GM18951 (cell line): ENCODE measurements at regions not wholly inside any gene's neighbourhood (a gene's known extent, or its start where the extent isn't known, plus 50 kb on each side); places are given as distances from the start of the nearest gene placed in this dataset.

Experiments used
- POLR2A ChIP-seq: IDR thresholded peaks from 4 replicates; pipeline ENCODE4 v1.6.1; 2011; ENCODE audit warnings: mild to moderate bottlenecking; ENCODE audit not compliant: insufficient read length, insufficient read depth; ENCODE audit errors: extremely low read depth
- in situ Hi-C: fragments of 300-500 bp; cut with MboI; formaldehyde crosslinking; loops from one replicate; pipeline ENCODE4 v1.12.0; 2022; ENCODE audit warnings: low sequenced_read_pairs, mixed read lengths, inconsistent platforms; ENCODE audit not compliant: unreplicated experiment

DNA sequence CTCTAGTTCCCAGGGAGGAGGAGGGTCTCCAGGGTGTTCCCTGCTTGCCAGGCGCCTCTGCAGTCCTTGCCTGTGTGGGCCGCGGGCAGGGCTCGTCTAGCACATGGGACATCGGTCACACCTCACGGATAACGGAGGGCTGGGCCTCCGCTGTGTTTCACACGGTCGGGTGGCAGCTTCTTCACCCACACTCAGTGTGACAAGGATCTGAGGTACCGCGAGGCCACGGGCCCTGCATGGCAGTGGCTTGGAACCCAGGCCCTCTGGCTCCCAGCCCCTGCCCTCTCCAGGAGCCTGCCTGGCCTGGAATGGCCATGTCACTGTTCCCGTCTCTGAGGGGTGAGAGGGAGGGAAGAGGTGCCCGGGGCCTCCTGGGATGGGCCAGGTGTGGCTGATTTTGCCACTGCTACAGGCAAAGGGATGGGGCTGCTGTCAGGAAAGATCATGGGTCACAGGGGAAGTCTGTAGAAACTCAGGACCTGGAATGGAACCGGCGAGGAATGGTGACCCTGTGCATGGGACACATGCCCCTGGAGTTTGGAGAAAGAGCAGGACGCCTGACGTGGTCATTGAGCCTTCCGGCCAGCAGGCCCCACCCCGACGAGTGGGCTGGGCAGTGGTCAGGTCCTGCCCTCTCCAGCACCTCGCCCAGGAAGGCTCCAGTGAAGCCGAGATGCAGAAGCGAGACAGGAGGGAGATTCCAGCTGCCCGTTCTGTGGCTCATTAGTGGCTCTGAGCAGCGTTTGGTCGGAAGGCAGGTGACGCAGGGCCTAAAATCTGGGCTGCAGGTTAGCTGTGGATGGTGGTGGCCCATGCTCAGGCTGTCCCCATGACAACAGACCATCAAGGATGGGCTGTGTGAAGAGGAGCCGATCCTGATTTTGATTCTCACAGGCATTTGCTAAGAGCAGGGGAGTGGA, 76.5 kb upstream of the GSE1 start:
- in situ Hi-C loops = no loop called here
- TF ChIP-seq POLR2A = no peak

DNA sequence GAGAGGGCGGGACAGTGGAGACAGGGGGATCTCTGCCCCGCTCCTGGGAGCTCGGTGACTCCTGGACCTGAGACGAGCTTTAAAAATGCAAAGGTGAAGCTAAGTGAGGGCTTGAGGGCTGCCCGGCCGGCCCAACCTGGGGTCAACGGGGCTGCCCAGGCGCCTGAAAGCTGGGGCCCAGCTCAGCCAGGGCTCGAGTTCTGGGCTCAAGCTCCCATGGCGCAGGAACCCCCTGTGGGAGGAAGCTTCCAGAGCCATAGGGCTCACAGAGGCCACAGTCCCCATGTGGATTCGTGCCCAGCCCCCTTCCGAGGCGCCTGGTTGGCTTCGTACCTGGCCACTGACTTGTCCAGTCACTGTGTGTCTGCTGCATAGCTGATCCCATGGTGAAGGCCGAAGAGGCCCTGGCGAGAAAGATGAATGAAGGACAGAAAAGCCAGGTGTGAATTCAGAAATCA, 75.8 kb upstream of the GSE1 start:
- in situ Hi-C loops = no loop called here
- TF ChIP-seq POLR2A = no peak

DNA sequence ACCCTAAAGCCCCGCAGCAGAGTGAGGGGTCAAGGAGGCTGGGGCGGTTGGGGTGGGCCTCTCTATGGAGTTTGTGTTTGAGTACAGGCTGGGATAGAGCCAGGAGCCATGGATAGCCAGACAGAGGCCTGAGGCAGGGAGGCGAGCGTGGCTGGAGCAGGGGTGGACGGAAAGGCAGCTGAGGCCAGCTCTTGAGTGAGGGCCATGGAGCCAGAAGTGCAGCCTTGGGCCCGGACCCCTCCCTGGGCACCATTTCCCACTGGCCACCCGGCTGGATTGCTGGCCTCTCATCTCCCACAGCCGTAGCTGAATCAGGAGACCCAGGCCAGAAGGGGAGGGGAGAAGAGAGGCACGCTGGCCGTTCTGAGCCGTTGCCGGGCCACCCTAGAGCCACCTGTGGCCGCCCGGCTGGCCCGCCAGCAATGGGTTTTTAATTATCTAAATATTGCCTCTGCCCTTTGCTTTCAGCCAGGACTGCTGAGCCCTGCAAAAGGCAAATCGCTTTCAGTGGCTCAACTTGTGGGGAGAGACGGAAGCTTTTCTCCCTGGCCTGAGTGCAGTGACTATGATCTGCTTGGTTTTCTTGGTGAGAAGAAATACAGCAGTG, 75.2 kb upstream of the GSE1 start:
- no peak for TF ChIP-seq POLR2A
- in situ Hi-C loops = no loop called here

DNA sequence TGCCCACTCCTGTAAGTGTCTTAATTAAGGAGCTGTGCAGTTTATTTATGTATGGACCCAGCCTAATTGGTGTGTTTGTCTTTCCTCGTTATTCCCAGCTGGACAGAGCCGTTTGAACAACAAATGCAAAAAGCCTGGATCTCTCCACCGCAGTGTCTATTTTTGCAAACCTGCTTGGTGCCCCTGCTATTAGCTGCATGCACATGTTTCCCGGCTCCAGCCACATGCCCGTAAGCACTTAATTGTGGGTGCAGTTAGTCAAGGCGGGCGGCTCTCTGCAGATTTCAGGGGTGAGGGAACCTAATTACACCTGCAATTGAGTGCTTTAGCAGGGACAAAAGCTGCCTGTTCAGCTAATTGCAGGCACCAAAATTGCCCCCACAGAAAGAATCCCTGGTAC, 74.0 kb upstream of the GSE1 start:
- in situ Hi-C loops = no loop called here
- no peak for TF ChIP-seq POLR2A

DNA sequence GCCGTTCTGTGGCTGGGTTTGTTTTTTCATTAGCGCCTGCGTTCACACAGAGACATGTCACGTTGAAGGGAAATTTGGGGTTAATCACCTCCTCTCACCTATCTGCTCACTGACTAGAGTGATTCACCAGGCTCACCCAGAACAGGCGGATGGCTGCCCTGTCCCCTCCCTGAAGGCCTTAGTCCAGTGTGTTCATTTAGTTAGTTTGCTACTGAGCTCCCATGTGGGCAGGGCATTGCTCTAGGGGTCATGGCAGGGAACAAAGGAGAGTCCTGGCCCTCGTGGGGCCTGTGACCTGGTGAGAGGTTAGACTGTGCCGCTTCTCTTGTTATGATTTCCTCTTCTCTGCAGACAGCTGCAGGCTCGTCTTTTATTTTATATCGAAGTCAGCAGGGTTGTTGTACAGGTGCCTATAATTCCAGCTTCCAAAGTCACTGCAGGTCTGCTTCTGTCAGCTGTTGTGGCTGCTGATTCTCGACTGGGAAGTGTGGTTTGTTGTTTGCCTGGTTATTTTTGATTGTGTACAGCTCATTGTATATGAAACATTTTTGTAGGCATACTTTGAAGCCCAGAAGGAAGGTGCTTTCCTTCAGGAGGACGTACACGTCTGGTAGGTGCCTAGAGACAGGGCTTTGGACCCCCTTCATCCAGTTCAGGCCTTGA, 73.4 kb upstream of the GSE1 start:
- in situ Hi-C loops = no loop called here
- no peak for TF ChIP-seq POLR2A

DNA sequence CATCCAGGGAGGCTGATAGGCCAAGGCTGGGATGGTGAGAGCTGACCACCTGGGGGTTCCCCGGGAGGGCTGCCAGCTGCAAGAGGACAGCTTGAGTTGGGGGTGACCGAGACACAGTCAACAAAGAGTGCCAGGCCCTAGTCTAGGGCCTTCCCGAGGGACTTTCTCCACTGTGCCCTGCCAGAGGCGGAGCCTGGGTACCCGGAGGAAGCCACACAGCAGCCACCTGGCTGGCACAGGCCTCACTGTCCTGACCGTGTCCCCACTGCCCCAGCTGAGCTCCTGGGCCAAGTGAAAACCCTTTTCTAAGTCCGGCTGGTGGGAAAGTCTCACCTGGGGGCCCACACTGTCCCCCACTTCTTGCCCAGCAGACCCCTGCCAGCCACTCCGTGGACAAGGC, 71.9 kb upstream of the GSE1 start:
- in situ Hi-C loops = no loop called here
- no peak for TF ChIP-seq POLR2A

DNA sequence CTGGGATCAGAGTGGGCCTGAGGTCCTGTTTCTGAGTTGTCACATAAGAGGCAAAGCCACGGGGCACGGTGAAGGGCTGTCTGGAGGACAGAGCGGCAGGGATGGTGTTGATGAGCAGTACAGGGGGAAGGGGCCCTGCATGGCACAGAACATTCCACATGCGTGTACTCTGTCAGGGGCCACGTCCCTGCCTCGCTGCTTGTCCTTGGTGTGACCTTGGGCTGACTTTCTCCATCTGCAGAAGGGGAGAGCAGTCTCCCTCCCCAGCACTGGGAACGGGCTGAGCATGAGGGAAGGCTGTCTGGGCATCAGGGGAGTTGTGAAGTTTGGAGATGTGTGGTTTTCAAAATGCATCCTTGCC, 71.5 kb upstream of the GSE1 start:
- TF ChIP-seq POLR2A = no peak
- in situ Hi-C loops = no loop called here

DNA sequence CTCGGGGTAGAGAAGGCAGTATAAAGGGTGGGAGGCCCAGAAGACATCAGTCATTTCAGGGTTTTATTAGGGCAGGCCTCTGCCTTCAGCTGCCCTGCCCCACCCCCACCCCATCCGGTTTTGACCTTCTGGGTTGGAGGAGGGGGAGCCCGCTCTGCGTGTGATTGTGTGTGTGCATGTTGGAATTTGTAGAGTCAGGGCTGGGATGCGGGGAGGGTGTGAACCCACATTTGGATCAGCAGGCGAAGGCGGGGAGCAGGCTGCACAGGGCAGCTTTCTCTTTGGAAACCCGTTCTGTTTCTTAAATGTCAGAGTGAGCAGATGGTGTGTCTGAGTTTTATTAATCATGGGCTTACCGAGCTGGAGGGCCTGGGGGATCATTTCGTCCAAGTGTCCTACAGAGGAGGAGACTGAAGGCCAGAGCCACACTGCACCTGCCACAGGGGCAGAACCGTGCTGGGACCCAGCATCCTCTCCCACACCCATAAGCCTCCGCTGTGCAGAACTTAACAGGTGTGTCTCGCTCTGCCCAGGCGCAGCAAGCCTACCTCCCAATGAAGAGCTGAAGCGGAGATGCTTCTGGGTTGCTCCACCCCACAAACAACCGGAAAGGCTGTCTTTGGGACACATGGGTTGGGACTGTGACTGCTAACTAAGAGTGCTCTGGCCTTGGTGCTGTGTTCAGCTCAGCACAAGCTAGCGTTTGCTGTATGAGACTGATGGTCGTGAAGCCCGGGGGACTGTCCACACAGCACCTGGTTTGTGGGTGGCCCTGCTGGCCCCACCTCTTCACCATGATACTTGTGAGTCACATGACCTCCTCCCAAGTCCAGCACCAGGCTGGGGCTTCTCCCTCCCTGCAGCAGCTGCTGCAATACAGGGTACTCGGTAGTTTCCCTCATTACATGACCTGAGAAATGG, 70.9 kb upstream of the GSE1 start:
- no peak for TF ChIP-seq POLR2A
- in situ Hi-C loops = no loop called here

DNA sequence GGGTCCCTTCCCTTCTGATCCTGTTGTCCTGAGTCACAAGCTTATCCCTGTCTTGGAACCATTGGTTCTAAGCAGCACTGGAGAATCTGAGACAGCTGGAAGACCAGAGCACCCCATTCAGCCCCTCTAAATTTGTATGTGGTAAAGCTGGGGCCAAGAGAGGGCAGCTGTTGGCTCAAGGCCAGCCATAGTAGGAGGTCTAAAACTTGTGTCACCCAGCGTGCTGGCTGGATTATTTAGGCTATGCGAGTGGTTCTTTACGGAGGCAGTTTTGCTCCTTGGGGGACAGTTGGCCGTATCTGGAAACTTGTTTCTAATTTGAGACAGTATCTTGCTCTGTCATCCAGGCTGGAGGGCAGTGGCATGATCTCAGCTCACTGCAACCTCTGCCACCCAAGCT, 69.6 kb upstream of the GSE1 start:
- TF ChIP-seq POLR2A = no peak
- in situ Hi-C loops = no loop called here

DNA sequence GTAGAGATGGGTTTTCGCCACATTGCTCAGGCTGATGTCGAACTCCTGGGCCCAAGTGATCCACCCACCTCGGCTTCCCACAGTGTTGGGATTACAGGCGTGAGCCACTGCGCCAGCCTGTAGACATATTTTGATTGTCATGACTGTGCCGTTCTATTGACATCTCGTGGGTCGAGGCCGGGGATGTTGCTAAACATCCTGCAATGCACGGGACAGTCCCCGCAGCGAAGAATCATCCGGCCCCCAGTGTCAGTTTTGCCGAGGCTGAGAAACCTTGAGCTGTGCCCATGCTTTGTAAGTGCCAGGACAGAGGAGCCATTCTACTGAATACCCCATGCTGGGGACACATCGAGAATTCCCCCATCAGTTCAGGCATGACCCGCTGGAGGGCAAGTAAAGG, 69.1 kb upstream of the GSE1 start:
- in situ Hi-C loops = no loop called here
- TF ChIP-seq POLR2A = no peak

DNA sequence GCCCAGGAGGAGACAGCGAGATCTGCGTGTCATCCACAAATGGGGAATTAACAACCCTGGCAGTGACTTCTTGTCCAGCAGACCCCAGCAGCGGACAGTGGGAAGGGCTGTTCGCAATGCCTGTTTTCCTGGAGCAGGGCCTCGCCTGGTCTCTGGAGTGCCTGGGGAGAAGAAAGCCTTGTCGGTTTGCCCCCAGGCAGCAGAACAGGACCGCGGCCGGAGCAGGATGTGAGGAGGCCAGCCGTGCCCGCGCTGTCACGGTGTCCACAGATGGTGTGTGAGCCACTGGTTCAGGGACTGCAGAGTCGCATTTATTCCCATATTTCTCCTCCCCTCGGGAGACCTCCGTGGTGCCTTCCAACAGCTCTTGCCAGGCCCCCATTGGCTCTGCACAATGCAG, 68.5 kb upstream of the GSE1 start:
- in situ Hi-C loops = no loop called here

DNA sequence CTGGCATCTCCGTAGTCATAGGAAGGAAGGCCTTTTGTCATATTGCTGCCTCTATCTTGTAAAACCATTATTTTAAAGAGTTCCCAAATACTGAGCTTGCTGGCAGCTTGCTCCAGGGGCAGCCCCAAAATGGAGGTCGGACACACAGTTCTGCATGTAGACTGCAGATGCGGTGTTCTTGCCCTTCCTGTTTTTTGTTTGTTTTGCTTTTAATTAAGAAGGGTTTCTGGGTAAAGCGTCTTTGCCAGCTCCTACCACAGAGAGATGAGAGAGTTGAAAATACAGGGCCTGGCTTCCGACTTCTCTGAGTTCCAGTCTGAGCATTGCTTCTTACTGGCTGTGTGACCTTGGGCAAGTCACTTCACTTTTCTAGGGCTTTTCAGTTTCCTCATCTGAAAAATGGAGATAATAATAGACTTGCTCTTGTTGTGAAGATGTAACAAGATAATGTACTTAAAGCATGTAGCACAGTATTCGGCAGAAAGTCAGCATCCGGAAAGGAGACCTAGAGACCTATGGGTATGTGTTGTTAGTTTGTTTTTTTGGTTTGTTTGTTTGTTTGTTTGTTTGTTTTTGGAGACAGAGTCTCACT, 67.8 kb upstream of the GSE1 start:
- no peak for TF ChIP-seq POLR2A
- in situ Hi-C loops = no loop called here

More for the DNA sequence above, 68.5 kb upstream of the GSE1 start:
- no peak for TF ChIP-seq POLR2A
